HG03342 (cell line): ENCODE measurements at regions not wholly inside any gene's neighbourhood (a gene's known extent, or its start where the extent isn't known, plus 50 kb on each side); places are given as distances from the start of the nearest gene placed in this dataset.
"Not testable (repeated sequence)": the region's sequence is repeated elsewhere in the genome, so short reads cannot be mapped to it uniquely, and the experiment has no call there.

Experiments
- ATAC-seq: cut with Tn5 transposase; IDR thresholded peaks from one replicate; pipeline ENCODE4 v1.9.1; 2021; ENCODE audit warnings: mild to moderate bottlenecking, moderate library complexity; ENCODE audit not compliant: unreplicated experiment

- no peak for ATAC-seq
These were observed 1412.0 kb upstream of the ZEB2 start for GRCh38 chr2:145931781-145932395.

- ATAC-seq = no peak
These were observed 1410.4 kb upstream of the ZEB2 start for GRCh38 chr2:145930318-145930717.

DNA sequence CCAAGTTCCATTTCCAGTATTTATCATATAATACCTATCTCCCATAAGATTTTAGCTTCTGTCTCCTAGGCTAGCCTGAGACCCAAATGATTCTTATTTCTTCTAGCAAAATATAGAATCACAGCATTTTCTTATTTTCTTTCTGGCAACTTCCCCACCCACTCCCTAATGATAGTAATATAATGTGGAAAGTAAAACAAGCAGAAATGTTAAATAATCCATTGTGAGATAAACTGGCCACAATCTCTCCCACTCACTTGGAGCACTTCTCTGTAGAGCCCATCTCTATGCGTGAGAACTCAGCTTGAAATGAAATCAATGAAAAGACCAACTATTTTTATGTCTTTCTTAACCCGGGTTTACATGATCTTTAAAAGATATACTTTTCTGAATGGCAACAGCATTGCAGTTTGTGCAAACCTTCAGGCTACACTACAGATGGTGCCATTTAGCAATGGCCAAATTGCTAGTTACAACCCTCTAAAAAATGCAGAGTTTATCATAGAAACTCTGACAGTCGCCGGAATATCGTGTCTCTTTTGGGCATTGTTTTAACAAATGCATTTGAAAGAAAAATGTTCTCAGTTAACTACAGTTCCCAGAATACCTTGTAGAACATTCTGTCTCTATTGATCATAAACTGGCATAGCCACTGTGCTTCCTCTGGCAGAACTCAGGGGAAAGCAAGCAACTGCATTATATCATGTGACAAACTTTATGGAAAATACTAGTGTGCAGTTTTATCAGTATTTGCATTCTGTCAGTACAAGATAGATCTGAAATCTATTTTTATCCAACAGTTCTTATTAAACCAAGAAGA lies 1407.4 kb upstream of the ZEB2 start:
- ATAC-seq = no peak

DNA sequence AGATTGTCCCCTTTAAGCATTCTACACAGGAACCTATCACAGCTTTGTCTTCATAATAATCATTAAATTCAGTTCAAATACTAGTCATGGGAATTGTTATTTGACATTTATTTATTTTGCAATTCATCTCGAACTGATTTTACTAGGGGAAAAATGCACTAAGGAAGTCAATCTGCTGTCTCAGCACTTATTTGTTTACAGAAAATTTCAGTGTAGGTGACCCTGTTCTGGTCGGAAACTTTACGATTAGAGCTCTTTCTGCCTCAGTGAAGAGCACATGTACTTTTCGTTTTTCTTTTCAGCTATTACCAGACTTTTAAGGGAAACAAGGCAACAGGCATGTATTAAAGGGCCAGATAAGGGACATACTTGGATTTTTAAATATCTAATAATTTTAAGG lies 1405.7 kb upstream of the ZEB2 start:
- ATAC-seq = no peak

DNA sequence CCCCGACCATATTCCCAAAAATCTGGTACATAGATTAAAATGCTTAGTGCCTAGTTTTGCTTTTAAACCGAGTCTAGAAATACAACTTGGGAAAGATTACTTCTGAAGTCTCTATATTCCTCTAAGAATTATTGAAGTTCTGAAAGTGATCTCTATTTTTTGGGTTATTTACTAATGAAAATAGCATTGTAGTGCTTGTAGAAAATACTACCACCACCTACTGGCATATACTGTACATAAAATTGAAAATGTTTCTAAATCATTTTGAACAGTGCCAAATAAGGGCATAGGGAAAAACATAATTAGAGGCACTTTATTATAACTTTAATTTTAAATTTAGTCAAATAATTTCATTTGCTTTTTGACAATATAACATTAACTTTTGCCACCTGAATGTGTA lies 1399.6 kb upstream of the ZEB2 start:
- ATAC-seq = no peak

- no peak for ATAC-seq
These were observed 1399.0 kb upstream of the ZEB2 start for GRCh38 chr2:145918951-145919350.

GRCh38 chr2:145916799-145917198 lies 1396.9 kb upstream of the ZEB2 start:
- ATAC-seq = no peak

GRCh38 chr2:145914716-145915115 lies 1394.8 kb upstream of the ZEB2 start:
- ATAC-seq = no peak

DNA sequence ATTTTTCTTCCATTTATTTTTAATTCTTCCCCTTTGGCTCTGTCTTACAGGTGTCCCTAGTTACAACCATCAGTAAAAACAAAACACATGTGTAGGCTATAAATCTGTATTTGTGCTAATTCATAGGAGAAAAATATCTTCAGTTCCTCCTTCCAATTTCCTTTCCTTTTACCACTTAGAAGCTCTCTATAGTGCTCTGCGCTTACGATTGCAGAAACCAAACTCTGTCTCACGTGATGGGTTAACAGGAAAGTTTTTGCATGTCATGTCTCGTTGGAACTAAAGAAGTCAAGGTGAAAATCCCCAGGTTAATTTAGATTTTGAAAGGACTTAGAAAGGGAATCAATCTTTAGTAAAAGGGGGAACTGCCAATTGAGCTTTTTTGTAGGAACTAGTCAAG lies 1390.5 kb upstream of the ZEB2 start:
- peak; percentile 67 for ATAC-seq

DNA sequence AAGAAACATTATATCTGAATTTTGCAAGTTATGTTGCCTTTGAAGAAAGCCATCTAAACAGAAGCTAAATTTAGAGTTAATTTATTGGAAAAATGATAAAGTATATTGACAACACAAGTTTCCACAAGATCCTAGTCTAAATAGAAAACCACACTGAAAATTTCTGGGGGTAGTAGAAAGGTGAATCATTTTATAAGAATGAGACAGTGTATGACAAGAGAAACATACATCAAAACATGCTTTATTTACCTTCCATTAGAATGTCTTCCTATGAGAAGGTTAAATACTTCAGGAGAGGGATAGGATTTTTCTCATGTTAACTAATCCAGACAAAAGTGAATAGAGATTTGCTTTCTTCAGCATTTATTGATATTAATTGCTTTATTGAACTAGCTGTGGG lies 1389.8 kb upstream of the ZEB2 start:
- ATAC-seq = no peak

GRCh38 chr2:145909175-145909755 lies 1389.3 kb upstream of the ZEB2 start:
- no peak for ATAC-seq

DNA sequence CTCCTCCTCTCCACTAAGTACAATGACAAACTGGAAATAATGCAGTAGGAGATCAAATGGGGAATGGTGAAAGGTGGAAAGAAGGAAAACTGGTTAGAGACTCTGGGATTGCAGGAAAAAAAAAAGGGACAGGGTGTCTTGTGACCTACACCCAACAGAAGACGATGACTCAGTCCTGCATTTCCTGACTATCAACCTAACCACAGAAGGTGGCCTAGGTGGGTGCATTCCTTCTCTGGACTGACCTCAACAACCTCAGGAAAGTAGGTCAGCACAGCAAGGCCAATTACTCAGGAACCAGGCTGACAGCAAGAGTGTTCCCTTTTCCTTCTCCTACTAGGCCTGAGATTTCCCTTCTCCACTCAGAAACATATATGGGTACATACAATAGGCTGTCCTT lies 1386.4 kb upstream of the ZEB2 start:
- ATAC-seq = no peak

DNA sequence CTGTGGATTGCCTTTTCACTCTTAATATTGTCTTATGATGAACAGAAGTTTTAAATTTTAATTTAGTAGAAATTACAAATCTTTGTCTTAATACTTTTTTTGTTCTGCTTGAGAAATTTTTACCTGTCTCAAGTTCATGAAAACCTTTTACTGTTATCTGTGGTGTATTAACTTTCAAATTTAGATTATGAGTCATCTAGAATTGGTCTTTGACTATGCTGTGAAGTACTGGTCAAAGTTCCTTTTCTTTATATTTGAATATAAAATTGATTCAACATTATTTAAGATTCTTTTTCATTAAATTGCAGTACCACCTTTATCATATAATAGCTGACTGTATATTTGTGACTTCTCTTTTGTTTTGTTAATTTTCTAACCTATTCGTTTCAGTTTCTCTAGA lies 1385.5 kb upstream of the ZEB2 start:
- no peak for ATAC-seq

DNA sequence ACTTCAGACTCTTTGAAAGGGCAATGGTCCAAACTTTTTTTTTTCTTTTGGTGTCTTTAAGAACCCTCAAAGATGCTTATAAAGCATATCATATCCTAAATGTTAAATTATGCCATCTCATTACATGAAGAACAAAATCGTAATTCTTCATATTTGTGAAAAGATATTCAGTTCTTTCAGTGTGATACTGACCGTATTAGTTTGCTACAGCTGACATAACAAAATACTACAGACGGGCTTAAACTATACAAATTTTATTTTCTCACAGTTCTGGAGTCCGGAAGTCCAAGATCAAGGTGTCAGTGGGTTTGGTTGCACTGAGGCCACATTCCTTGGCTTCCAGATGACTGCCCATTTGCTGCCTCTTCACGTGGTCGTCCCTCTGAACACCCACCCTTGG lies 1377.2 kb upstream of the ZEB2 start:
- ATAC-seq = no peak

- no peak for ATAC-seq
These were observed 1368.0 kb upstream of the ZEB2 start for GRCh38 chr2:145887915-145888314.

DNA sequence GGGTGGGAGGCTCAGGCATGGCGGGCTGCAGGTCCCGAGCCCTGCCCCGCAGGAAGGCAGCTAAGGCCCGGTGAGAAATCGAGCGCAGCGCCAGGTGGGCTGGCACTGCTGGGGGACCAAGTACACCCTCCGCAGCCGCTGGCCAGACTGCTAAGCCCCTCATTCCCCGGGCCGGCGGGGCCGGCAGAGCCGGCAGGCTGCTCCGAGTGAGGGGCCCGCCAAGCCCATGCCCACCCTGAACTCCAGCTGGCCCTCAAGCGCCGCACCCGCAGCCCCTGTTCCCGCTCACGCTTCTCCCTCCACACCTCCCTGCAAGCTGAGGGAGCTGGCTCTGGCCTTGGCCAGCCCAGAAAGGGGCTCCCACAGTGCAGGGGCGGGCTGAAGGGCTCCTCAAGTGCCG lies 1361.1 kb upstream of the ZEB2 start:
- not testable (repeated sequence) for ATAC-seq

DNA sequence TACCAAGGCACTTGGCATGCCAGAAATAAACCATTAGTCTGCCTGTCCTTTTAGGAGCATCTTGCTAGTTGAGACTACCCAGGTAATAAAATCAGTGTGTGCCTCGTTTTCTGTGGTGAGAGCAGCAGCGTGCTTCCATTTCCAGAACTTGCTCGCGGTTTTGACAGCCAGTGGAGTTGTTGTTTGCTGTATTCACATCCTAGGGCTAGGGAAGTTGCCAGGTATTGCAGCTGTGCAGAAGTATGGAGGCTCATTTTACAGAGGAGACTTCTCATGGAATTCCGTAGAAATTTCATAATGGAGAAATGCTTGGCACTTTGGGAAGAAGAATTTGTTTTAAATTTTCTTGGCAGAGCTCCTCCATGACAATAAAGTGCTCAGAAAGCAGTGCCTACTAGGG lies 1355.1 kb upstream of the ZEB2 start:
- no peak for ATAC-seq

DNA sequence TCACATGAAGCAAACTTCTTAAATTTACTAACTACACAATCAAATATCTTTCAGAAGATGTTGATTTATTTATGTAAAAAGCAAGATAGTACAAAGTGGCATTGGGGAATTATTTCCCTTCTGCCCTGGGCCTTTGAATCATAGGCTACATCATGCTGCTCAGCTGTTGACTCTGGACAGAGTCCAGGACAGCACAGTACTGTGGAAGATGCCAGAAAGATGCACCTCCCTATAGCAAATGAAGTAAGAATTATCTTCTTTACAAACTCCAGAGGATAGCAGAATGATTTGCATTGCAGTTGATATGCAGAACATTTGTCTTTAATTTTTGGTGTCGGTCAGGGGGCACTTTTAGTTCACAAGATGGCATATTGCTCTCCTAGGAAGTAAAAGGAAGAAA lies 1354.5 kb upstream of the ZEB2 start:
- no peak for ATAC-seq

DNA sequence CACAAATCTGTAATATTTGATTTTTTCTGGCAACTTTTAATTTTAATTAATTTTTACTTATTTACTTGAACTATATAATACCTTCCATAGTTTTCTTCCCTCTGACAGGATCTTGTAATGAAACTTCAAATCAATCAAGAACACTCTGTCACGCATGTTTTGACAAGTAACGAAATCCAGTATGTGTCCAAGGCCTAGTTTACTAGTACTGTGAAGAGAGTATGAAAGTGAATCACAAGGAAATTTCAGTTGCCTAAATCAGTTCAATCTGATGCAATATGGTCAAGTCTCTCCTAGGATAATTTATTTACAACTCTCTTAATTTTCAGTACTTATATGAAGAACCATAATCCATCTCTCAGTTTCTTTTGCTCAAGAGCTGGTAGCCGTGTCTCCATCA lies 1344.6 kb upstream of the ZEB2 start:
- no peak for ATAC-seq

DNA sequence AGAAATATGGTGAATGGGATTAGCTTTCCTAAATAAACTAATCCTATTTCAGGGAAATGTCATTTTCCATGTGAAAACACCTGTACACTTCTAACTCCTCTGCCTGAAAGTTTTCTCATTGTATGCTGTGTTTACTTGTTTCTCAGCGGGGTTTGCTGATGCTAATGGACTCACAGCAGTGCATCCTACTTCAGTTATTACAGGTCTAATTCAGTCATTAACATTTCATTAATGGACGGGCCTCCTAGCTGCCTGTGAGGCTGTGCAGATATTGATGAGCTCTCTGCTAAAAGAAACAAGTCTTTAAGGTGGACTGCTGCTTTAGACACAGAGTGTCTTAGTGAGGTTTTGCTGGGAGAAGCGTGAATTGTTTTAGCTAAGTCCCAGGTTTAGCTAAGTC lies 1342.0 kb upstream of the ZEB2 start:
- ATAC-seq = no peak

DNA sequence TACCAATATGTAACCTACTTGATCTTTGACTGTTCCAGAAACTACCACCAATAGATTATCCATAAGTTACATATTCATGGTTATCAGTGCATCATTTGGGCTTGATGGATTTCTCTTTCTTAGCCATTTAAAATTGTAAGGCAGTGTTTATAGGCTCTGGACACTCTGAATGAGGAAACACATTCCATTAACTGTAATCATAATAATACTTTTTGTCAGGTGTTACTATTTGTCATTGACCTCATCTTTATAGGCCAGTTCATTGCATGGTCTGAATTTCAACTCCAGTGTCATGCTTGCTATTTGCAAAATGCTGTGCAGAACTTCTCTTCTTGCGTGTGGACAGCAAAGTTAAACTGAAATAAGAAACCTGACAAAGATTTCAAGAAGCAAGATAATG lies 1340.2 kb upstream of the ZEB2 start:
- ATAC-seq = no peak

GRCh38 chr2:145855142-145855541 lies 1335.2 kb upstream of the ZEB2 start:
- no peak for ATAC-seq
